Neural cell (in vitro differentiated cells): ENCODE measurements at regions not wholly inside any gene's neighbourhood (a gene's known extent, or its start where the extent isn't known, plus 50 kb on each side); places are given as distances from the start of the nearest gene placed in this dataset.
A peak's percentile ranks its signal among the peaks of the same experiment; 100 is the strongest.

ENCODE experiments used
- H2AFZ ChIP-seq: fragments of 200-600, 300-800 bp; sonication (generic), shearing (Covaris generic); 2 replicates; pipeline ENCODE4 v1.6.0; 2014; ENCODE audit warnings: low read depth, mild to moderate bottlenecking, antibody characterized with exemption, low read length, moderate library complexity
- H3F3A ChIP-seq: fragments of 200-600 bp; shearing (Covaris generic); 2 replicates; pipeline ENCODE4 v1.6.1; 2016; ENCODE audit warnings: mild to moderate bottlenecking, moderate library complexity, mixed read lengths, antibody characterized with exemption, low read length; ENCODE audit not compliant: insufficient read depth, poor library complexity, severe bottlenecking
- H3K27ac ChIP-seq: fragments of 200-600, 300-800 bp; sonication (generic), shearing (Covaris generic); 2 replicates; pipeline ENCODE4 v1.5.1; 2014; ENCODE audit warnings: mild to moderate bottlenecking, low read length, moderate library complexity
- H3K27me3 ChIP-seq: fragments of 300-800, 200-600 bp; sonication (generic), shearing (Covaris generic); 2 replicates; pipeline ENCODE4 v1.6.0; 2014; ENCODE audit warnings: mild to moderate bottlenecking, low read depth, low read length, moderate library complexity; ENCODE audit not compliant: insufficient read depth
- H3K36me3 ChIP-seq: fragments of 300-800, 200-600 bp; sonication (generic), shearing (Covaris generic); 2 replicates; pipeline ENCODE4 v1.5.1; 2014; ENCODE audit warnings: mild to moderate bottlenecking, antibody characterized with exemption, low read length, moderate library complexity; ENCODE audit not compliant: insufficient read depth
- H3K4me2 ChIP-seq: fragments of 300-800, 200-600 bp; sonication (generic), shearing (Covaris generic); 2 replicates; pipeline ENCODE4 v1.6.0; 2014; ENCODE audit warnings: mild to moderate bottlenecking, low read length
- H3K4me3 ChIP-seq: fragments of 300-800, 200-600 bp; sonication (generic), shearing (Covaris generic); 2 replicates; pipeline ENCODE4 v1.5.1; 2014; ENCODE audit warnings: mild to moderate bottlenecking, low read length, moderate library complexity
- H3K79me2 ChIP-seq: fragments of 200-600 bp; shearing (Covaris generic); replicated peaks from 2 replicates; pipeline ENCODE4 v1.6.0; 2014; ENCODE audit warnings: mild to moderate bottlenecking, low read length, moderate library complexity; ENCODE audit not compliant: insufficient read depth
- H3K9ac ChIP-seq: fragments of 300-800, 200-600 bp; sonication (generic), shearing (Covaris generic); 2 replicates; pipeline ENCODE4 v1.6.1; 2016; ENCODE audit warnings: mild to moderate bottlenecking, low read length, mixed read lengths
- H3K9me2 ChIP-seq: fragments of 200-600 bp; shearing (Covaris generic); 2 replicates; pipeline ENCODE4 v1.6.1; 2016; ENCODE audit warnings: mild to moderate bottlenecking, low read length, mixed read lengths; ENCODE audit not compliant: insufficient read depth
- H3K9me3 ChIP-seq: fragments of 200-600, 300-800 bp; sonication (generic), shearing (Covaris generic); 2 replicates; pipeline ENCODE4 v1.6.1; 2016; ENCODE audit warnings: mild to moderate bottlenecking, mixed run types, low read length, moderate library complexity, mixed read lengths
- H4K20me1 ChIP-seq: fragments of 200-600 bp; shearing (Covaris generic); 2 replicates; pipeline ENCODE4 v1.6.1; 2016; ENCODE audit warnings: mild to moderate bottlenecking, mixed run types; ENCODE audit not compliant: insufficient read depth
- CTCF ChIP-seq: fragments of 450-650 bp; IDR thresholded peaks from 2 replicates; pipeline ENCODE4 v1.5.1; 2014; ENCODE audit warnings: antibody characterized with exemption, mild to moderate bottlenecking, moderate library complexity; ENCODE audit not compliant: poor library complexity, severe bottlenecking
- EP300 ChIP-seq: fragments of 450-650 bp; conservative IDR thresholded peaks from 2 replicates; pipeline ENCODE4 v1.6.1; 2014; ENCODE audit warnings: antibody characterized with exemption, mild to moderate bottlenecking, moderate library complexity; ENCODE audit not compliant: poor library complexity, severe bottlenecking
- EZH2 ChIP-seq: fragments of 200-600, 300-800 bp; shearing (Covaris generic), sonication (generic); IDR thresholded peaks from 2 replicates; pipeline ENCODE4 v1.6.1; 2014; ENCODE audit warnings: antibody characterized with exemption, low read length, borderline replicate concordance, mild to moderate bottlenecking; ENCODE audit not compliant: insufficient read depth, poor library complexity, severe bottlenecking
- MXI1 ChIP-seq: fragments of 450-650 bp; conservative IDR thresholded peaks from 2 replicates; pipeline ENCODE4 v1.6.1; 2014; ENCODE audit warnings: antibody characterized with exemption, mild to moderate bottlenecking; ENCODE audit not compliant: poor library complexity, severe bottlenecking
- POLR2AphosphoS5 ChIP-seq: IDR thresholded peaks from 2 replicates; pipeline ENCODE4 v1.6.1; 2012
- RAD21 ChIP-seq: fragments of 450-650 bp; conservative IDR thresholded peaks from 2 replicates; pipeline ENCODE4 v1.6.1; 2014; ENCODE audit warnings: antibody characterized with exemption, mild to moderate bottlenecking, moderate library complexity
- REST ChIP-seq: IDR thresholded peaks from 2 replicates; pipeline ENCODE4 v1.6.1; 2012; ENCODE audit warnings: borderline replicate concordance
- SMC3 ChIP-seq: fragments of 450-650 bp; conservative IDR thresholded peaks from 2 replicates; pipeline ENCODE4 v1.6.1; 2014; ENCODE audit warnings: antibody characterized with exemption, mild to moderate bottlenecking, moderate library complexity; ENCODE audit not compliant: poor library complexity
- TAF1 ChIP-seq: IDR thresholded peaks from 2 replicates; pipeline ENCODE4 v1.6.1; 2012; ENCODE audit warnings: low read depth

GRCh38 chr13:57408312-57408711 is 223.2 kb upstream of the PCDH17 start:
- Histone ChIP-seq H3K27me3 (no peaks in the 10 kb centered on the region), H3K9me3 (no peaks in the 10 kb centered on the region), H3K9ac (no peak overlapping the region), H2AFZ (no peak overlapping the region), H3K27ac (no peak overlapping the region), H3K36me3 (no peaks in the 10 kb centered on the region), H3K4me3 (no peak overlapping the region), H3F3A (no peaks in the 10 kb centered on the region), H3K4me2 (no peak overlapping the region), H3K9me2 (no peaks in the 10 kb centered on the region), H4K20me1 (no peaks in the 10 kb centered on the region), H3K79me2 (no peaks in the 10 kb centered on the region)
- TF ChIP-seq RAD21 (no peak), REST (no peak), SMC3 (no peak), MXI1 (no peak), POLR2AphosphoS5 (peak; percentile 65), EZH2 (no peak), EP300 (peak; percentile 89)

- Histone ChIP-seq H3K79me2 (no peaks in the 10 kb centered on the region), H2AFZ (no peak overlapping the region), H4K20me1 (no peaks in the 10 kb centered on the region), H3F3A (no peaks in the 10 kb centered on the region), H3K27ac (no peak overlapping the region), H3K27me3 (no peaks in the 10 kb centered on the region), H3K4me3 (no peak overlapping the region), H3K9me3 (no peaks in the 10 kb centered on the region), H3K9ac (no peak overlapping the region), H3K36me3 (no peaks in the 10 kb centered on the region), H3K9me2 (no peaks in the 10 kb centered on the region), H3K4me2 (no peak overlapping the region)
- TF ChIP-seq SMC3 (no peak), EZH2 (no peak), TAF1 (no peak), CTCF (no peak), POLR2AphosphoS5 (no peak), RAD21 (no peak), EP300 (no peak)
Observed at GRCh38 chr13:57409121-57409520, 222.4 kb upstream of the PCDH17 start.

- Histone ChIP-seq H3K27me3 (no peaks in the 10 kb centered on the region), H3K9me2 (no peaks in the 10 kb centered on the region), H3K4me3 (no peak overlapping the region), H3K9ac (no peak overlapping the region), H4K20me1 (no peaks in the 10 kb centered on the region), H3K36me3 (no peaks in the 10 kb centered on the region), H3K9me3 (no peaks in the 10 kb centered on the region), H3K27ac (no peak overlapping the region), H2AFZ (no peak overlapping the region), H3K4me2 (no peak overlapping the region), H3K79me2 (no peaks in the 10 kb centered on the region), H3F3A (no peaks in the 10 kb centered on the region)
- no peak for TF ChIP-seq REST
- TF ChIP-seq RAD21: no peak
- no peak for TF ChIP-seq TAF1
- no peak for TF ChIP-seq POLR2AphosphoS5
- no peak for TF ChIP-seq CTCF
- no peak for TF ChIP-seq MXI1
- TF ChIP-seq EP300: no peak
- TF ChIP-seq SMC3: no peak
Observed at GRCh38 chr13:57409656-57410055, 221.9 kb upstream of the PCDH17 start.
